ENCODE measurements at regions not wholly inside any gene's neighbourhood (a gene's known extent, or its start where the extent isn't known, plus 50 kb on each side); places are given as distances from the start of the nearest gene placed in this dataset.

DNA sequence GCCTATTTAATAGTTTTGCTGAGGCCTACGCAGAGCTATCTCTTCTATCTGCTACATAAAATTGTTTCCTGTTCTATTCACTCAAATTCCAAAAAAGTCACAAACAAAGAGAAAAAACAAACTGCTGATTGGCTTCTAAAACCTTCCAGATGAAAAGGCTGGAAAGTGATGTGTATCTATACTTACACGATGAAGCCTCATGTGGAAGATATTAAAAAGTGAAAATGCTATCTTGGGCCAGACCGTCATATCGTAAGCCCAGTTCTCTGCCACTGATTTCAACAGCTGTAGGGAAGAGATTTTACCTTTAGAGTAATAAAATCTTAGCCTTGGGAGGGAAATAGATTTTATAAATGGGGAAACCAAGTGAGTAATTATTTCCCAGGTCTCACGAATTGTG is 394.8 kb downstream of the KIF20B start:
- TF ChIP-seq, protein P1, sequence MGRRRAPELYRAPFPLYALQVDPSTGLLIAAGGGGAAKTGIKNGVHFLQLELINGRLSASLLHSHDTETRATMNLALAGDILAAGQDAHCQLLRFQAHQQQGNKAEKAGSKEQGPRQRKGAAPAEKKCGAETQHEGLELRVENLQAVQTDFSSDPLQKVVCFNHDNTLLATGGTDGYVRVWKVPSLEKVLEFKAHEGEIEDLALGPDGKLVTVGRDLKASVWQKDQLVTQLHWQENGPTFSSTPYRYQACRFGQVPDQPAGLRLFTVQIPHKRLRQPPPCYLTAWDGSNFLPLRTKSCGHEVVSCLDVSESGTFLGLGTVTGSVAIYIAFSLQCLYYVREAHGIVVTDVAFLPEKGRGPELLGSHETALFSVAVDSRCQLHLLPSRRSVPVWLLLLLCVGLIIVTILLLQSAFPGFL (CRISPR knock-in tag; IDR thresholded peaks at IDR 0.05; ENCODE audit: borderline replicate concordance), result no peak
- TF ChIP-seq, protein P2, sequence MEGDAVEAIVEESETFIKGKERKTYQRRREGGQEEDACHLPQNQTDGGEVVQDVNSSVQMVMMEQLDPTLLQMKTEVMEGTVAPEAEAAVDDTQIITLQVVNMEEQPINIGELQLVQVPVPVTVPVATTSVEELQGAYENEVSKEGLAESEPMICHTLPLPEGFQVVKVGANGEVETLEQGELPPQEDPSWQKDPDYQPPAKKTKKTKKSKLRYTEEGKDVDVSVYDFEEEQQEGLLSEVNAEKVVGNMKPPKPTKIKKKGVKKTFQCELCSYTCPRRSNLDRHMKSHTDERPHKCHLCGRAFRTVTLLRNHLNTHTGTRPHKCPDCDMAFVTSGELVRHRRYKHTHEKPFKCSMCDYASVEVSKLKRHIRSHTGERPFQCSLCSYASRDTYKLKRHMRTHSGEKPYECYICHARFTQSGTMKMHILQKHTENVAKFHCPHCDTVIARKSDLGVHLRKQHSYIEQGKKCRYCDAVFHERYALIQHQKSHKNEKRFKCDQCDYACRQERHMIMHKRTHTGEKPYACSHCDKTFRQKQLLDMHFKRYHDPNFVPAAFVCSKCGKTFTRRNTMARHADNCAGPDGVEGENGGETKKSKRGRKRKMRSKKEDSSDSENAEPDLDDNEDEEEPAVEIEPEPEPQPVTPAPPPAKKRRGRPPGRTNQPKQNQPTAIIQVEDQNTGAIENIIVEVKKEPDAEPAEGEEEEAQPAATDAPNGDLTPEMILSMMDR (IDR thresholded peaks at IDR 0.05), result no peak
- no peak for TF ChIP-seq CREB1 (CRISPR knock-in tag; IDR thresholded peaks at IDR 0.05)

Measured in WTC11 (cell line).